NCI-H748 (cell line): ENCODE measurements at regions not wholly inside any gene's neighbourhood (a gene's known extent, or its start where the extent isn't known, plus 50 kb on each side); places are given as distances from the start of the nearest gene placed in this dataset.
A peak's percentile ranks its signal among the peaks of the same experiment; 100 is the strongest.
"Not testable (repeated sequence)": the region's sequence is repeated elsewhere in the genome, so short reads cannot be mapped to it uniquely, and the experiment has no call there.

Experiments used
- DNase-seq: peaks from one replicate; lab custom pipeline; 2025; ENCODE audit not compliant: unreplicated experiment; lab: John Stamatoyannopoulos, UW

GRCh38 chr20:48531505-48531904 is 296.3 kb downstream of the PREX1 start:
- DNase-seq: no peak

GRCh38 chr20:48530957-48531356 is 296.8 kb downstream of the PREX1 start:
- DNase-seq: no peak

GRCh38 chr20:48528346-48528745 is 299.5 kb downstream of the PREX1 start:
- no peak for DNase-seq

- DNase-seq: no peak
Observed at GRCh38 chr20:48527771-48528170, 300.0 kb downstream of the PREX1 start.

GRCh38 chr20:48526936-48527335 is 300.9 kb downstream of the PREX1 start:
- no peak for DNase-seq

GRCh38 chr20:48525400-48525799 is 302.4 kb downstream of the PREX1 start:
- no peak for DNase-seq

GRCh38 chr20:48524582-48524981 is 303.2 kb downstream of the PREX1 start:
- DNase-seq: no peak

- DNase-seq: no peak
Observed at GRCh38 chr20:48523191-48523995, 304.4 kb downstream of the PREX1 start.

- no peak for DNase-seq
Observed at GRCh38 chr20:48521121-48521520, 306.7 kb downstream of the PREX1 start.

- DNase-seq: peak; percentile 20
Observed at GRCh38 chr20:48516196-48516595, 311.6 kb downstream of the PREX1 start.

- DNase-seq: not testable (repeated sequence)
Observed at GRCh38 chr20:48514577-48514976, 313.2 kb downstream of the PREX1 start.

GRCh38 chr20:48512539-48512938 is 315.3 kb downstream of the PREX1 start:
- DNase-seq: not testable (repeated sequence)

GRCh38 chr20:48505066-48505465 is 322.7 kb downstream of the PREX1 start:
- DNase-seq: not testable (repeated sequence)

GRCh38 chr20:48503166-48503815 is 324.5 kb downstream of the PREX1 start:
- DNase-seq: no peak

GRCh38 chr20:48502758-48503157 is 325.0 kb downstream of the PREX1 start:
- no peak for DNase-seq

- DNase-seq: no peak
Observed at GRCh38 chr20:48502016-48502415, 325.8 kb downstream of the PREX1 start.

GRCh38 chr20:48500900-48501299 is 326.9 kb downstream of the PREX1 start:
- DNase-seq: not testable (repeated sequence)

GRCh38 chr20:48498939-48499338 is 328.9 kb downstream of the PREX1 start:
- DNase-seq: not testable (repeated sequence)

- not testable (repeated sequence) for DNase-seq
Observed at GRCh38 chr20:48498125-48498524, 329.7 kb downstream of the PREX1 start.

- DNase-seq: no peak
Observed at GRCh38 chr20:48493966-48494365, 333.8 kb downstream of the PREX1 start.

GRCh38 chr20:48493331-48493730 is 334.5 kb downstream of the PREX1 start:
- not testable (repeated sequence) for DNase-seq

- no peak for DNase-seq
Observed at GRCh38 chr20:48492715-48493070, 335.1 kb downstream of the PREX1 start.
